BJ (cell line): ENCODE measurements at regions not wholly inside any gene's neighbourhood (a gene's known extent, or its start where the extent isn't known, plus 50 kb on each side); places are given as distances from the start of the nearest gene placed in this dataset.

ENCODE experiments used
- CTCF ChIA-PET: fragments of 350-600 bp; formaldehyde crosslinking; extraction: SDS; loops from one replicate; lab custom pipeline; 2021; ENCODE audit warnings: antibody characterized with exemption, inconsistent platforms; lab: Yijun Ruan, JAX
- POLR2A ChIA-PET: fragments of 300-600 bp; sonication (Branson Sonifier 250); formaldehyde crosslinking; extraction: SDS; loops from one replicate; lab custom pipeline; 2021; ENCODE audit warnings: antibody characterized with exemption; lab: Charles Lee
- DNase-seq: peaks from one replicate; pipeline ENCODE4 v3.0.0-alpha.2; 2011; ENCODE audit warnings: low read depth
- H3K27me3 ChIP-seq: 2 replicates; pipeline ENCODE4 v1.6.0; 2011; ENCODE audit warnings: low read length; ENCODE audit not compliant: control insufficient read depth, insufficient read depth
- H3K36me3 ChIP-seq: 2 replicates; pipeline ENCODE4 v1.5.1; 2011; ENCODE audit warnings: low read length; ENCODE audit not compliant: control insufficient read depth, insufficient read depth
- H3K4me3 ChIP-seq: 2 replicates; pipeline ENCODE4 v1.5.1; 2011; ENCODE audit warnings: low read depth, mild to moderate bottlenecking, control low read depth, low read length
- TF ChIP-seq, protein P1 (sequence below): IDR thresholded peaks from 2 replicates; pipeline ENCODE4 v1.5.1; 2011; ENCODE audit warnings: low read depth, mild to moderate bottlenecking, control low read depth, inconsistent platforms, low read length, moderate library complexity; ENCODE audit not compliant: insufficient read depth

DNA sequence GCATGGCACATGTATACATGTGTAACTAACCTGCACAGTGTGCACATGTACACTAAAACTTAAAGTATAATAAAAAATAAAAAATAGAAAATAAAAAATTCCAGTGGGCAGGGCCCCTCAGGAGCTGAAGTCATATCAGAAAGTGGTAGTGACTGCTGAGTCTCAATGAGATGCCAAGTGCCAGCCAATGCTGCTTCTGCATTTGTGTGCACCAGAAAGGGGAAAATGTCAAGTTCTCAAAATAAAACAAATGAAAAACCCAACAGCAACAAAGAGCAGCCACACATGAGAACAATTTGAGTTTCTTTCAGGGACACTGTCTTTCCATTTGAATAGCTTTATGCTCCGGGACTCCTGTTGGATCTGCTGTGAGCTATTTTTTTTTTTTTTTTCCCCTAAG, 117.2 kb upstream of the CCDC112 start:
- no peak overlapping the region for H3K4me3 ChIP-seq
- TF ChIP-seq, protein P1, sequence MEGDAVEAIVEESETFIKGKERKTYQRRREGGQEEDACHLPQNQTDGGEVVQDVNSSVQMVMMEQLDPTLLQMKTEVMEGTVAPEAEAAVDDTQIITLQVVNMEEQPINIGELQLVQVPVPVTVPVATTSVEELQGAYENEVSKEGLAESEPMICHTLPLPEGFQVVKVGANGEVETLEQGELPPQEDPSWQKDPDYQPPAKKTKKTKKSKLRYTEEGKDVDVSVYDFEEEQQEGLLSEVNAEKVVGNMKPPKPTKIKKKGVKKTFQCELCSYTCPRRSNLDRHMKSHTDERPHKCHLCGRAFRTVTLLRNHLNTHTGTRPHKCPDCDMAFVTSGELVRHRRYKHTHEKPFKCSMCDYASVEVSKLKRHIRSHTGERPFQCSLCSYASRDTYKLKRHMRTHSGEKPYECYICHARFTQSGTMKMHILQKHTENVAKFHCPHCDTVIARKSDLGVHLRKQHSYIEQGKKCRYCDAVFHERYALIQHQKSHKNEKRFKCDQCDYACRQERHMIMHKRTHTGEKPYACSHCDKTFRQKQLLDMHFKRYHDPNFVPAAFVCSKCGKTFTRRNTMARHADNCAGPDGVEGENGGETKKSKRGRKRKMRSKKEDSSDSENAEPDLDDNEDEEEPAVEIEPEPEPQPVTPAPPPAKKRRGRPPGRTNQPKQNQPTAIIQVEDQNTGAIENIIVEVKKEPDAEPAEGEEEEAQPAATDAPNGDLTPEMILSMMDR, result no peak
- POLR2A ChIA-PET, result no interaction called here

DNA sequence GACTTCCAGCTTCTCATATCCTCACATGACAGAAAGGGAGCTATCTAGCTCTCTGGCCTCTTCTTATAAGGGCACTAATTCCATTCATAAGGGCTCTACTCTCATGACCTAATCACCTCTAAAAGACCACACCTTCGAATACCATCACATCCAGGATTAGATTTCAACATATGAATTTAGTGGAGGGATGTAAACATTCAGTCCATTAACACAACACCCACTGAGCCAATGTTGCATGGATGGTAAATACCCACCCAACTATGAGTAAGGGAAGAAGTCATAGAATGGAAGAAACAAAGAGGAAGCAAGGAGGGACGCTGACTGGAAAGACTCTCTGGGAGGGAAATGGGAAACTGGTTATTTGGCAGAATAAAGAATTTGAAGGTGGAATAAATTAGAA, 112.6 kb upstream of the CCDC112 start:
- DNase-seq, result no peak
- POLR2A ChIA-PET, result no interaction called here
- Histone ChIP-seq H3K4me3 (no peak overlapping the region), H3K27me3 (no peaks in the 10 kb centered on the region), H3K36me3 (no peaks in the 10 kb centered on the region)
- CTCF ChIA-PET, result no interaction called here
- TF ChIP-seq, protein P1, result no peak

More for the DNA sequence above, 117.2 kb upstream of the CCDC112 start:
- Histone ChIP-seq H3K36me3 (no peaks in the 10 kb centered on the region), H3K27me3 (no peaks in the 10 kb centered on the region)
- no peak for DNase-seq
- CTCF ChIA-PET, result no interaction called here

GRCh38 chr5:115402822-115403577, 106.5 kb upstream of the CCDC112 start:
- Histone ChIP-seq H3K27me3 (no peaks in the 10 kb centered on the region), H3K36me3 (no peaks in the 10 kb centered on the region), H3K4me3 (no peak overlapping the region)
- ChIA-PET CTCF (interaction anchor here (0.7 to 1.8 kb wide), 4 partner anchors 10 to 26 kb away, joined by 3 to 7 read pairs (median 4); no protein-coding TSS in a partner anchor), POLR2A (no interaction called here)
- no peak for DNase-seq
- TF ChIP-seq, protein P1, result no peak

- Histone ChIP-seq H3K36me3 (no peaks in the 10 kb centered on the region), H3K27me3 (no peaks in the 10 kb centered on the region), H3K4me3 (no peak overlapping the region)
- TF ChIP-seq, protein P1, result no peak
- ChIA-PET CTCF (interaction anchor here (0.7 to 1.2 kb wide), 2 partner anchors 14 to 25 kb away, joined by 3 read pairs; no protein-coding TSS in a partner anchor), POLR2A (no interaction called here)
- no peak for DNase-seq
These were observed 105.6 kb upstream of the CCDC112 start for GRCh38 chr5:115402092-115402491.

DNA sequence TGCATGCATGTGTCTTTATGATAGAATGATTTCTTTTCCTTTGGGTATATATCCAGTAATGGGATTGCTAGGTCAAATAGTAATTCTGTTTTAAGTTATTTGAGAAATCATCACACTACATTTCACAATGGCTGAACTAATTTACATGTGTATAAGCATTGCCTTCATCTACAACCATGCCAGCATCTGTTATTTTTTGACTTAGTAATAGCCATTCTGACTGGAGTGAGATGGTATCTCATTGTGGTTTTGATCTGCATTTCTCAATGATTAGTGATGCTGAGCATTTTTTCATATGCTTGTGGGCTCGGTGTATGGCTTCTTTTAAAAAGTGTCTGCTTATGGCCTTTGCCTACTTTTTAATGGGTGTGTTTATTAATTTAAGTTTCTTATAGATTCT, 102.3 kb upstream of the CCDC112 start:
- peak; percentile 71 for DNase-seq
- TF ChIP-seq, protein P1, result no peak
- ChIA-PET CTCF (no interaction called here), POLR2A (no interaction called here)
- no peak overlapping the region for H3K4me3 ChIP-seq
- H3K36me3 ChIP-seq, result no peaks in the 10 kb centered on the region
- no peaks in the 10 kb centered on the region for H3K27me3 ChIP-seq
